Breast epithelium (tissue), 3 donors: ENCODE measurements at regions not wholly inside any gene's neighbourhood (a gene's known extent, or its start where the extent isn't known, plus 50 kb on each side); places are given as distances from the start of the nearest gene placed in this dataset.

Experiments
- CTCF ChIP-seq, 3 donors: fragments of 450-650 bp; IDR thresholded peaks; one replicate each; pipeline ENCODE4 v1.5.1; 2016 to 2017; ENCODE audit warnings: antibody characterized with exemption in 3 of 3, mild to moderate bottlenecking in 3 of 3, moderate library complexity in 3 of 3
- POLR2AphosphoS5 ChIP-seq, 3 donors: sonication (generic); formaldehyde crosslinking; IDR thresholded peaks; one replicate each; pipeline ENCODE4 v1.6.1; 2017; ENCODE audit warnings: antibody characterized with exemption in 3 of 3

DNA sequence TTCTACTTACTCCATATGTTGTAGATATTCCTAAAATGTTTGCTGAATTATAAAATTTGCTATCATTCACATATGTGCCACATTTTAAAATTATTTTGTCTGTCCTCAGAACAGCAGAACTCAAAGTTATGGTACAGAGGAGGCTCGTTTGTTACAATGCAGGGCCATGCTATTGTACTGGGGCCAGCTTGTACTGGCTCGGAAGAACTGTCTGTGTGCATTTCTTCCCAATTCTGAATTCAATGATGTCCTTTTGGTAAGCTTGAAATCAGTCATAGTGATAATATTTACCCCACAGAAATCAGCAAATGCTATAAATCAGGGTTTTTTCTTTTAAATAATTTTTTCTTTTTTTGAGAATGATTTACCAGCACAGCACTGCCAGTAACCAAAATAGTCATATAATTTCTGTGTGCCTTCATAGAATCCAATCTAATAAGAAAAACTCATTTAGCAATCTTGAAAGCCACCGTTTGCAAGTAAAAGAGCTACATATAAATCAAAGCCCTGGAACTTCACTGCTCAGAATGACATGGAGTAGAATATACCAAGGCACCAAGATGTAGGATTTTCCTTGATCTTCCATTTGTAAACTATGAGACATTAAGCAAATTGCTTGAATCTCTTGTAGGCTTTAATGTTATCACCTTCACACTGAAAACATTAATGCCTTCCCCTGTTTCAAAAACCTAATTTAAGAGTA is 90.7 kb upstream of the EPHA4 start:
- TF ChIP-seq CTCF (IDR thresholded peaks at IDR 0.05) = no peak
- TF ChIP-seq POLR2AphosphoS5 (IDR thresholded peaks at IDR 0.05) = no peak
